NCI-H1105 treated with DMSO at 0.1 percent for 48 hours (cell line): ENCODE measurements at regions not wholly inside any gene's neighbourhood (a gene's known extent, or its start where the extent isn't known, plus 50 kb on each side); places are given as distances from the start of the nearest gene placed in this dataset.
"Not testable (repeated sequence)": the region's sequence is repeated elsewhere in the genome, so short reads cannot be mapped to it uniquely, and the experiment has no call there.

ENCODE experiments used
- DNase-seq: peaks from one replicate; lab custom pipeline; 2025; lab: John Stamatoyannopoulos, UW

- not testable (repeated sequence) for DNase-seq
Measured at GRCh38 chr17:22044706-22045246, 352.5 kb downstream of the KCNJ18 start.

DNA sequence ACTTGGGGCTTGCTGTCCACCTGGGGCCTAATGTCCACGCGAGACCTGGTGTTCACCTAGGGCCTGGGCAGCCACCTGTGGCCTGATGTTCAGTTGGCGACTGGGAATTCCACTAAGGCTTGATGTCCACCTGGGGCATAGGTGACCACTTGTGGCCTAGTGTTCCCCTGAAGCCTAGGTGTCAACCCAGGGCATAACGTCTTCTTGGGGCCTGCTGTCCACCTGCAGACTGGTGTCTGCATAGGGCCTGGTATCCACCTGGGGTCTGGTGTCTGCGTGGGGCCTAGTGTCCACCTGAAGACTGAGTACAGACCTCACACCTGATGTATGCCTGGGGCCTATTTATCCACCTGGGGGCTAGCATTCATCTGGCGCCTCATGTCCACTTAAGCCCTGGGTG, 355.2 kb downstream of the KCNJ18 start:
- not testable (repeated sequence) for DNase-seq

GRCh38 chr17:22048226-22048625, 355.9 kb downstream of the KCNJ18 start:
- not testable (repeated sequence) for DNase-seq

DNA sequence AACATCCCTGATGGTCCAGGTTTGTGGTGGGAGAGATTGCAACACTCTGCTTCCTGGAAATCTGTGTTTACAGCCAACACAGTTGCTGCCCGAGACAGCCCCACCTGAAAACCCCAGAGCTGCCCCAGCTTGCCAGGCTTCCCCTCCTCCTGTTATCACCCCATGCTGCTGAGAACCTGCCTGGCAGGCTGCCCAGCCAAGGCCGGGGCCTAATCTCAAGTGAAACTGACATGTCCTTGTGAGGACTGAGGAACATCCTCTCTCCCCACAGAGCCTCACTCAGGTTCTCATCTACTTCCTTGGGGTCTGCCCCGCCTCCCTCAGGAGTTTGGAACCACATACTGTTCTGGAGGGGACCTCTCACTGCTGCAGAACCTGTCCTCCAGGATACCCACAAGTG, 358.4 kb downstream of the KCNJ18 start:
- DNase-seq: not testable (repeated sequence)

GRCh38 chr17:22052715-22053114, 360.4 kb downstream of the KCNJ18 start:
- DNase-seq: not testable (repeated sequence)

DNA sequence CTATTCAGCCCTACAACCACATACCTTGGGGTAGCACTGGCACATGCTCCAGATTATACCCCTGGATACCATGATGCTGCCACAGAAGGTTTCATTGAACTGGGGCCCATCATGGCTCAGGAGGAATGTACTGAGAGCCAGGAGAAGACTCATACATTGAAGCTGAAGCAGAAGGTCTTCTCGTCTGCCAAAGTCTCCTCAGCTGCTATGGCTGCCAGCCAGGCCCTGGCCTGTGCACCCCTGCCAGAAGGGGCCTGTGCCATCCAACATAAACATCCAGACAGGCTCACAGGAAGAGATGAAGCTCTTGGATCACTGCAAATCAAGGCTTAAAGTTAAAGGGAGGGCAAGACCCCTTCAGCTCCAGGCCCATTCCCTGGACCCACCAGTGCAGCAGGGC, 364.2 kb downstream of the KCNJ18 start:
- not testable (repeated sequence) for DNase-seq

DNA sequence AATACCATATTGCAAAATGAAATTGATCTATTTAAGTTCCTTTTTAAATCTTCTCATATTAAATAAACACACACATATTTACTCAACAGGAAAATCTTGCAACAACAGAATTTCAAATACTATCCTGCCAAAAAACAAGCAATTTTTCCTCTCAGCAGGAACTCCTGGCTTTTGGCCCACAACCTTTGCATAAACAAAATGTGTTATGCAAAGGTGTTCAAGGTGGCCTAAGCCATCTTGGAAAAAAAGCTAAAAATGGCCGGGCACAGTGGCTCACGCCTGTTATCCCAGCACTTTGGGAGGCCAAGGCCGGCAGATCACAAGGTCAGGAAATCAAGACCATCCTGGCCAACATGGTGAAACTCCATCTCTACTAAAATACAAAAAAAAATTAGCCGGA, 383.6 kb downstream of the KCNJ18 start:
- DNase-seq: not testable (repeated sequence)

DNA sequence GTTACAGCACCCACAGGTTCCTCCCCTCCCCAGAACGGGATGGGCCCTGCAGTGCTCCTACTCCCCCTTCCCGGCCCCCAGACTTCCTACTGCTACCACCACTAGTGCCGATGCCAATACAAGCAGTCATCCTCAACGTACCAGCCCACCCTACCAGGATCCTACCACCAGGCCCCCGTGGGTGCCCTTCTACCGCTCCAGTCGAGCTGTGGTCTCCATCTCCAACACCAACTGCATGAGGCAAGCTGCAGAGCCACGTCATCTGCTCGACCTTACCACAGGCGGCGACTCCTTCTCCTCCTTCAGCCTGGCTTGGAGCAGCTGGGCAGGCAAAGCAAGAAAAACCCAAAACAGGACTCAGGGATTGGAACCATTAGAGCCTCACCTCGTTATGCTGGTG, 396.3 kb downstream of the KCNJ18 start:
- not testable (repeated sequence) for DNase-seq

DNA sequence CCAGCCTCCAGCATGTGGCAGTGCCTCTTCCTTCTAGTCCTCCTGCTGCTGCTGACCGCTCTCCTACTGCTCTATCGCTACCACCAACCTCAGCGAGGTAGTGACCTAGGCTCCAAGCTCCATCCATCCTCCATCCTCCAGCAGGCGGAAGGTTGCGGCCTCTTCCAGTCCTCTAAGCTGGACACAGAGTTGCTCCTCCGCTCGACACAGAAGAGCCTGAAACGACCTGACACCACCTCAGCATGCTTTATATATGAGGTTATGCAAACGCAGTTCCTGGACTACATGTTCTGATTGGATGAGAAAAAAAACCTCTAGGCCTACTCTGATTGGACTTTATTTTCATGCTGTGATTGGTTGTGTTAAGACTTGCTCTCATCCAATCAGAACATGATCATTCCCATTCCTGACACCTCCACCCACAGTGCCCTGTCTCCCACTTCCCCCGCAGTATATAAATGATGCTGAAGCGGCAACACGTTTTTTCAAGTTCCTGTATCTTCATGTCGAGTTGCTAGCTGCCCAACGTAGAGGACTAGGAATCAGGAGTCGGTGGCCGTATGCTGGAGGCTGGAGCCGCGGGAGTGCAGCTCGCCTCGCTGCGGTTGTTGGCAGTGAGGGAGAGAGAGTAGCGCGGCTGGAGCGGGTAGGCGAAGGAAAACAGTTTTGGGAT, 398.1 kb downstream of the KCNJ18 start:
- no peak for DNase-seq

DNA sequence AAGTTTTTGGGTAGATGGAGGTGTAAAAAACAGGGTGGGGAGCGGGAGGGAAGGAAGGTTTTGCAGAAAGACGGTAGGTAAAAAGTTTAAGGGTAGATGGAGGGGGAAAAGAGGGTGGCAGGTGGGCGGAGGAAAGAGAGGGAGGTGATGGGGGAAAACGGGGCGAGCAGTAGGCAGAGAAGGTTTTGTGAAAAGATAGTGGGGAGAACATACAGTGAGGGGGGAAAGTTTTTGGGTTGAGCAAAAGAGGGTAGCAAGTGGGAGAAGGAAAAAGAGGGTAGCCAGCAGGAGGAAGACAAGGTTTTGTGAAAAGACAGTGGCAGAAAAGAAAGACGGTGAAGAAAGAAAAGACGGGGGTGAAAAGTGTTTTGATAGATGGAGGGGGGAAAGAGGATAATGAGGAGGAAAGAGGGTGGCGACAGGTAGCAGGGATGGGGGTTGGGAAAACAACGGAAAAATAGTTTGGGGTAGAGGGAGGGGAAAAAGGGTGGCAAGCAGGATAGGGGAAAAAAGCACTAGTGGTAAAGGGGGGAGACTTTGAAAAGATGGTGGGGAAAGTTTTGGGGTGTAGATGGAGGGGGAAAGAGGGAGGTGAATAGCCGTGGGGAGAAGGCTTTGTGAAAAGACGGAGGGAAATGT, 398.8 kb downstream of the KCNJ18 start:
- DNase-seq: not testable (repeated sequence)

- DNase-seq: not testable (repeated sequence)
Measured at GRCh38 chr17:22091840-22092239, 399.5 kb downstream of the KCNJ18 start.

DNA sequence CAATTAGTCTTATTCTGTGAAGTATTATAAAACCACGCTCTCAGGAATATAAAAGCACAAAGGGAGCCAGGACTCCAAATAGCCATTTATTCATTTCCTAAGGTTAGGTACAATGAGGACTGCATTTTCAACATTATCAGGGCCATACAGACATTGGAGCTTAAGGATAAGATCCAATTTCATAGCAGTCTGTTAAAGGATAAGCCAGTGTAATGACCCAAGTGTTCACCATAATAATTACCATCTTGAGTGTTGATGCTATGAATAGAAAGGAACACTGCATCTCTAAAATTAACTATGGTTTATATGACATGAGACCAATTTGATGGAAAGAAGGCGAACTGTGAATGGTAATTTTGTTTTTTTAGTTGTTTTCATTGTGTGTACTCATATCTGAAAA, 403.1 kb downstream of the KCNJ18 start:
- DNase-seq: not testable (repeated sequence)

DNA sequence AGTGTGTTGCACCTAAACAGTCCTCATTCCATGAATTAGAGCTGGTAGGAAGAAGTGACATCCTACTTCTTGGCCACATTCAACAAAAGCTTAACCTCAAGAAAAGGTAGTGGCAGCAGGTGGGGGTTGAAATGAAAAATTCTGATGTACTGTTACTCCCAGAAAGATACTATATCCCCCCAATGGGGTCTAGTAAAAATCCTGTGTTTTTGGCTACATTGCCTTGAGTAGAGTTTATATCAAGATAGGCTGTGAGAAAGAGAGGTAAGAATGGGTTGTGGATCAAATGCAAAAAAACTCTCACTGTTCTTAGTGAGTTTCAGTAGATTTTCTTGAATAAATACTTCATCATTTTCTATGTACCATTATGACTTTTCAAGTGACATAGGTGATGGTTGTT, 407.3 kb downstream of the KCNJ18 start:
- not testable (repeated sequence) for DNase-seq

DNA sequence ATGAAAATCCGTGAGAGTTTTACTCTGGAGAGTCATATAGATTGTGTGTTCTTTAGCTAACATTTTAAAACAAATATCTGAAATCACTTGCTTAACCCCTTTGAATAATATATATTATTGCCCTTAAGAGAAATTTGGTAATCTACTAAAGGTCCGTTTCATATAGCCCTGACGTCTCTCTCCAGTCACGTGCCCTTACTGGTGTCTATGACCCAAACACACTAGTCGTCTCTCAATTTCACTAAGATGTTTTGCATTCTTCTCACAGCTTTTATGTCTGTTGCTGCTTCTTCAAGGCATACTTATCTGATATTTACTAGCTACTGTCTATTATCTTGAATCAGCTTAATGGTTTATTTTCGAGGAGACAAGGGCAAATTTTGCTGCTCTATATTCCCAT, 409.9 kb downstream of the KCNJ18 start:
- no peak for DNase-seq

GRCh38 chr17:22116720-22117119, 424.4 kb downstream of the KCNJ18 start:
- DNase-seq: not testable (repeated sequence)

- DNase-seq: not testable (repeated sequence)
Measured at GRCh38 chr17:22117401-22117800, 425.1 kb downstream of the KCNJ18 start.

DNA sequence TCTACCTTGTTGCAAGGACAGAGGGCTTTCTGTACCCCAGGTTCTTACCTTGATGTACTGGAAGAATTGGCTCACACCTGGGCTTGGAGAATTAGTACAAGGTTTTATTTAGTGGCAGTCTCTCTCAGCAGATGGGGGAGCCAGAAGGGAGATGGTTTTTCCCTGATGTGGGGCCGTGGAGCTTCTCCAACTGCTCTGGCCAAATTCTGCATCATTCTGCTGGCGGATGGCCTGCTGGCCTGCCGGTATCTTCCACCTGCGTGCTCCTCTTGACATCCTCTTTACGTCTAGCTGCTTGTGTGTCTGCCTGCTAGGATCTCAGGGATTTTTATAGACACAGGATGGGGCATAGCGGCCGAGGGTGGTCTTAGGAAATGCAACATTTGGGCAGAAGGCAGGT, 426.7 kb downstream of the KCNJ18 start:
- DNase-seq: not testable (repeated sequence)

DNA sequence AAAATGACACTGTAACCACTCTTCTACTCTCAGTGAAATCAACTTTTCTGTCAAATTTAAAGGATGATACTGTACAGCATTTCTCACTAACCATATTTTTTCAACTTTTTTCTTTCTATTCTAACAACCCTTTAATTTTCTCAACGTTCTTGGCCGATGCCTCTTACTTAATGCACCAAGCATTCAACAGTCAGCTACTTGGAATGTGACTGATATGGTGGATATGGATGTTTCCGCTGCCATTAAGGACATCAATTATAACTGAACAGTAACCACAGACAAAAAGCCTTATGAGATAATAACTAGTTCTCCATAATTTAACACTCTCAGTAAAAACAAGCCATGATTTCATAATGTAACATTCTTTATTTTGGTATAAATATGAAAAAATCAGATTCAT, 427.4 kb downstream of the KCNJ18 start:
- DNase-seq: not testable (repeated sequence)

DNA sequence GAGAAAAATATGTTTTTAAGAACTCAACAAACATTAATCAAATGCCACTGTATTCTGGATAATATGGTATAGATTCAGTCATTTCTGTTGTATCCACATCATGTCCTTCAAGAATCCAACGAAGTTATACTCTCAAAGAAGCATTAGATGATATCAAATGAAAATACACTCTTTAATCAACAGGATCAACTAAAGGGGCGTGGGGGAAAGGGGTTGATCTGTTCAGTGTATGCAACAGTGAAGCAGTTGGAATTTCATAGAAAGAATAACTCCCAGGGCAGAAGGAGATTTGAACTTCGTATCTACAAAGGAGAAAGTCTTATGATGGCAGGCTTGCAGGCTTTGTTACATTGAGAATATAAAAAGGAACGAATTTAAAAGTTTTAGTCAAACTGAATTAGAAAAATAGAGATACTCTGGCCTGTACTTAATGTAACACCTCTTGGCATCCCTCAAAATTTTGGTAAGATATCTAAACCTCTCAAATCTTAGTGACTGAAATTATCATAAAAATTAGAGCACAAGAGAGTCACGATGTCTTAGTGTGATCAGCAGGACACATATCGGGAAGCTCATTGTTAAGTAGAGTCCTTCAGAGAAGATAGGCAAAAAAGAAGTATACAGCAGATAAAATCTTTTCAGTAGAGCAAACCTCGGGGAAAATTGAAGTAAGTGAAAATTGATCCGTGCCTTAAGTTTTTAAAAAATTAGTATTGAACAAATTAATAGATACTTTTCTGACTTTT, 431.4 kb downstream of the KCNJ18 start:
- DNase-seq: no peak

- no peak for DNase-seq
Measured at GRCh38 chr17:22128171-22128570, 435.8 kb downstream of the KCNJ18 start.

GRCh38 chr17:22128723-22129122, 436.4 kb downstream of the KCNJ18 start:
- no peak for DNase-seq

DNA sequence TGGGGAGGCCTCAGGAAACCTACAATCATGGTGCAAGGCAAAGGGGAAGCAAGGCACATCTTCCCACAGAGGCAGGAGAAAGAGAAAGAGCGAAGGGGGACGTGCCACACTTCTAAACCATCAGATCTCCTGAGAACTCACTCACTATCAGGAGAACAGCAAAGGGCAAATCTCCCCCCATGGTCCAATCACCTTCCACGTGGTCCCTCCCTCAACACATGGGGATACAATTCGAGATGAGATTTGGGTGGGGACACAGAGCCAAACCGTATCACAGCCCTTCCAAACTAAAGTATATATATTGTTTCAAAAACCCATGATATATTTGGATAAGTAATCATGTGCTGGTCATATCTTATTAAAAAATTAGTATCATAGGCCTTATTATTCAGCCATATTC, 437.6 kb downstream of the KCNJ18 start:
- DNase-seq: not testable (repeated sequence)

DNA sequence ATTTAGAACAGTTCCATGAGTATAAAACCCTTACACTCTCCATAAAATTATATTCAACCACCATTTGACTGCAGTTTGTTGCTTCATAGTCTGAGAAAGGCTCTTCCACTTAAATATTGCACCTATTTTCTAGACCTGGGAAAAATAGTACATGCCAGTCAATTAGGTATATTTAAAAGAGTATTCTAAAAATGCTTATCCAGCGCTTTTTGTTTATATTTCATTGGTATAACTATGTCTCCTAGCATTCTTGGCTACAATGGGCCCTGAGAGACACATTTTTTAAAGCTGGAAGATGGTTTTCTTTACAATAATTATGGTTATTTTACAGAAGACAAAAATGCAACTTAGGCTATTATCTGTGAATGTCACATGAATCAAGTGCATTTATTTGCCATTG, 439.4 kb downstream of the KCNJ18 start:
- DNase-seq: no peak
